Liver (tissue), 3 donors: ENCODE measurements at regions not wholly inside any gene's neighbourhood (a gene's known extent, or its start where the extent isn't known, plus 50 kb on each side); places are given as distances from the start of the nearest gene placed in this dataset.

Experiments
- CTCF ChIP-seq: fragments of 150-350 bp; IDR thresholded peaks from 2 replicates; pipeline ENCODE4 v1.5.1; 2017; ENCODE audit warnings: improper control_type of control experiment, low read depth, low read length; ENCODE audit not compliant: missing input control
- RAD21 ChIP-seq, 2 donors: IDR thresholded peaks; 2 replicates each; pipeline ENCODE4 v1.6.1; 2016; ENCODE audit warnings: antibody characterized with exemption in 2 of 2, mild to moderate bottlenecking in 2 of 2
- YY1 ChIP-seq: IDR thresholded peaks from 2 replicates; pipeline ENCODE4 v1.6.1; 2016; ENCODE audit warnings: antibody characterized with exemption, mild to moderate bottlenecking
- TF ChIP-seq, protein P1 (sequence below): IDR thresholded peaks from 2 replicates; pipeline ENCODE4 v1.6.1; 2016; ENCODE audit warnings: antibody characterized with exemption
- donor health status: healthy.
- donor health status: healthy.

DNA sequence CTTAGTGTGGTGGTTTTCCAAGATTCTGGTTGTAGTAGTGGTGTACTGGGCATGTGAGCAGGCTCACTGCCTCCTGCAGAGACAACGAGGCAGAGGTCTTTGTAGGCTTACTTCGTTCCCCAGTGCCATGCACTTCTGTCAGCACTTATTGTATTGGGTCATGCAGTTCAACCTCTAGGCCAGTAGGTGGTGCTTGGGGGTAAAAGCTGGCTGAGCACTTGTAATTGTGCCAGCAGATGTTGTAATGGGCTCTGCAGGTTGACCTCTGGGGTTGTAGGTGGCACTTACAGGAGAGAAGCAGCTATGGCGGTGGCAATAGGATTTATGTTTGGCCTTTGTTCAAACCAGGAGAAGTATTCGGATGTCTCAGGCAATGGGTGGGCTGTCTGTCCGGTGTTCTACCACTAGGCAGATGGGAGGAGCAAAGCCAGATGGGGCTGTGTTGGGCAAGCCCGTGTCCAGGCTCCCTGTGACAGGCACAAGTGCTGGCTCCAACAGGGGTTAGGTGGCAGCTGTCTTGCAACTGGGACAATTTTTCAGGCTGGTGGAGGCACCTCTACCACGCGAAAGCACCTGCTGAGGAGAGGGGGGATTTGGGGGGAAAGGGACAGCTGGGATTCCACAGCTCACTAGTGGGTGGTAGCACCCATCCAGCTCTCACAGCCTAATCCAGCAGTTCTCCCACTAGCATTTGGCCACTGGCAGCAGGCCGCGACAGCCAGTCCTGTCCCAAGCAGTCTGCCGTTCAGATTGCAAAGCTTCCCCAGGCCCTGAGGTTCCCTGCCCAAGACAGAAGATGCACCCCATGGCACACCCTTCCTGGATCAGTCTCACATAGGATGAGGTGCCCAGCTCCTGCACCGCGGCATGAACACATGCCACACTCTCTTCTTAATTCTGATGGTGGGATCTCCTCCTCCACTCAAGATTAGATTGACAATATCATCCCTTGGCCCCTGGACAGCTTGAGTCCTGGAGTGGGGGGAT is 274.5 kb downstream of the CTH start:
- peak; percentile 94 for TF ChIP-seq CTCF
- TF ChIP-seq YY1: no peak
- TF ChIP-seq, protein P1, sequence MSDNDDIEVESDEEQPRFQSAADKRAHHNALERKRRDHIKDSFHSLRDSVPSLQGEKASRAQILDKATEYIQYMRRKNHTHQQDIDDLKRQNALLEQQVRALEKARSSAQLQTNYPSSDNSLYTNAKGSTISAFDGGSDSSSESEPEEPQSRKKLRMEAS: no peak
- TF ChIP-seq RAD21 (IDR thresholded peaks at IDR 0.05): peak; percentile 91 to 94
